GM18868 (cell line): ENCODE measurements at regions not wholly inside any gene's neighbourhood (a gene's known extent, or its start where the extent isn't known, plus 50 kb on each side); places are given as distances from the start of the nearest gene placed in this dataset.
A peak's percentile ranks its signal among the peaks of the same experiment; 100 is the strongest.
"Not testable (repeated sequence)": the region's sequence is repeated elsewhere in the genome, so short reads cannot be mapped to it uniquely, and the experiment has no call there.

Experiments used
- ATAC-seq: cut with Tn5 transposase; IDR thresholded peaks from one replicate; pipeline ENCODE4 v1.9.1; 2021; ENCODE audit warnings: mild to moderate bottlenecking, moderate library complexity; ENCODE audit not compliant: unreplicated experiment

GRCh38 chr15:21774760-21775159, 102.8 kb downstream of the POTEB start:
- not testable (repeated sequence) for ATAC-seq

GRCh38 chr15:21766524-21766923, 111.0 kb downstream of the POTEB start:
- not testable (repeated sequence) for ATAC-seq

GRCh38 chr15:21763756-21764155, 113.8 kb downstream of the POTEB start:
- ATAC-seq = not testable (repeated sequence)

GRCh38 chr15:21760250-21761023, 117.1 kb downstream of the POTEB start:
- ATAC-seq = not testable (repeated sequence)

- ATAC-seq = not testable (repeated sequence)
These were observed 118.0 kb downstream of the POTEB start for GRCh38 chr15:21759401-21760165.

- ATAC-seq = not testable (repeated sequence)
These were observed 123.7 kb downstream of the POTEB start for GRCh38 chr15:21753838-21754237.

GRCh38 chr15:21752124-21752957, 125.2 kb downstream of the POTEB start:
- not testable (repeated sequence) for ATAC-seq

- ATAC-seq = not testable (repeated sequence)
These were observed 128.4 kb downstream of the POTEB start for GRCh38 chr15:21749173-21749572.

GRCh38 chr15:21744245-21744915, 133.2 kb downstream of the POTEB start:
- ATAC-seq = not testable (repeated sequence)

GRCh38 chr15:21742067-21742466, 135.5 kb downstream of the POTEB start:
- ATAC-seq = peak; percentile 90

- not testable (repeated sequence) for ATAC-seq
These were observed 139.5 kb downstream of the POTEB start for GRCh38 chr15:21738003-21738402.

GRCh38 chr15:21736443-21736842, 141.1 kb downstream of the POTEB start:
- not testable (repeated sequence) for ATAC-seq

- ATAC-seq = not testable (repeated sequence)
These were observed 141.7 kb downstream of the POTEB start for GRCh38 chr15:21735837-21736236.

GRCh38 chr15:21735368-21735767, 142.2 kb downstream of the POTEB start:
- not testable (repeated sequence) for ATAC-seq

- peak; percentile 53 for ATAC-seq
These were observed 146.0 kb downstream of the POTEB start for GRCh38 chr15:21731496-21731895.

GRCh38 chr15:21730427-21731405, 146.8 kb downstream of the POTEB start:
- peak; percentile 68 for ATAC-seq

GRCh38 chr15:21724988-21725387, 152.5 kb downstream of the POTEB start:
- not testable (repeated sequence) for ATAC-seq

GRCh38 chr15:21721115-21721514, 156.4 kb downstream of the POTEB start:
- not testable (repeated sequence) for ATAC-seq

GRCh38 chr15:21718779-21719178, 158.8 kb downstream of the POTEB start:
- ATAC-seq = peak; percentile 79
